K562 (cell line): ENCODE measurements at regions not wholly inside any gene's neighbourhood (a gene's known extent, or its start where the extent isn't known, plus 50 kb on each side); places are given as distances from the start of the nearest gene placed in this dataset.

Experiments used
- ATF2 ChIP-seq: sonication (generic); formaldehyde crosslinking; IDR thresholded peaks from 2 replicates; pipeline ENCODE4 v1.8.1; 2022; ENCODE audit warnings: missing genetic modification reagents
- CTCF ChIP-seq, 3 experiments: IDR thresholded peaks in 2 of 3; conservative IDR thresholded peaks in 1 of 3; 2 replicates each; pipeline ENCODE4 v1.5.1; 2011 to 2012; ENCODE audit warnings: low read length in 3 of 3, mild to moderate bottlenecking in 3 of 3, control low read depth in 2 of 3, improper control_type of control experiment in 1 of 3, inconsistent platforms in 1 of 3, low read depth in 1 of 3, mixed read lengths in 1 of 3, moderate library complexity in 1 of 3; ENCODE audit not compliant: insufficient read depth in 2 of 3
- ELF4 ChIP-seq: fragments of 450-650 bp; formaldehyde crosslinking; IDR thresholded peaks from 2 replicates; pipeline ENCODE4 v1.4.0; 2022; ENCODE audit warnings: missing genetic modification characterization
- HDAC2 ChIP-seq: fragments of 450-650 bp; IDR thresholded peaks from 2 replicates; pipeline ENCODE4 v1.6.1; 2016; ENCODE audit warnings: mild to moderate bottlenecking
- KDM5B ChIP-seq: fragments of 200-600 bp; sonication (generic); IDR thresholded peaks from 2 replicates; pipeline ENCODE4 v1.6.1; 2012; ENCODE audit warnings: low read depth, mild to moderate bottlenecking, moderate library complexity, low read length, control low read depth, inconsistent platforms; ENCODE audit not compliant: insufficient replicate concordance
- MLX ChIP-seq, 2 experiments: fragments of 450-650 bp in 1 of 2; sonication (generic) in 1 of 2; formaldehyde crosslinking; conservative IDR thresholded peaks; 2 replicates each; pipeline versions ENCODE4 v1.4.0 to v1.8.1; 2020 to 2022; ENCODE audit warnings: mild to moderate bottlenecking in 1 of 2, missing genetic modification reagents in 1 of 2
- RBBP5 ChIP-seq: fragments of 200-600 bp; sonication (generic); IDR thresholded peaks from 2 replicates; pipeline ENCODE4 v1.6.1; 2012; ENCODE audit warnings: borderline replicate concordance, mild to moderate bottlenecking, low read length, control low read depth, inconsistent platforms; ENCODE audit not compliant: insufficient read depth, poor library complexity, severe bottlenecking
- TEAD4 ChIP-seq, 2 experiments: sonication (generic) in 1 of 2; formaldehyde crosslinking in 1 of 2; IDR thresholded peaks; 2 replicates each; pipeline versions ENCODE4 v1.6.1 to v1.8.0; 2012 to 2022; ENCODE audit warnings: borderline replicate concordance in 1 of 2, inconsistent platforms in 1 of 2, low read length in 1 of 2, mild to moderate bottlenecking in 1 of 2, missing genetic modification reagents in 1 of 2
- XRCC5 ChIP-seq: fragments of 200-400 bp; formaldehyde crosslinking; IDR thresholded peaks from 2 replicates; pipeline ENCODE4 v1.6.1; 2017; ENCODE audit warnings: low read depth, mild to moderate bottlenecking, low read length
- ZNF12 ChIP-seq: sonication (generic); formaldehyde crosslinking; IDR thresholded peaks from 2 replicates; pipeline ENCODE4 v1.4.0; 2020; ENCODE audit warnings: mild to moderate bottlenecking, missing genetic modification reagents
- ZNF551 ChIP-seq: fragments of 250-450 bp; sonication (Bioruptor Pico); IDR thresholded peaks from 2 replicates; pipeline ENCODE4 v1.5.0; 2021; ENCODE audit warnings: mild to moderate bottlenecking, moderate library complexity
- TF ChIP-seq, protein P1 (sequence below): fragments of 450-650 bp; IDR thresholded peaks from 2 replicates; pipeline ENCODE4 v1.6.1; 2016

DNA sequence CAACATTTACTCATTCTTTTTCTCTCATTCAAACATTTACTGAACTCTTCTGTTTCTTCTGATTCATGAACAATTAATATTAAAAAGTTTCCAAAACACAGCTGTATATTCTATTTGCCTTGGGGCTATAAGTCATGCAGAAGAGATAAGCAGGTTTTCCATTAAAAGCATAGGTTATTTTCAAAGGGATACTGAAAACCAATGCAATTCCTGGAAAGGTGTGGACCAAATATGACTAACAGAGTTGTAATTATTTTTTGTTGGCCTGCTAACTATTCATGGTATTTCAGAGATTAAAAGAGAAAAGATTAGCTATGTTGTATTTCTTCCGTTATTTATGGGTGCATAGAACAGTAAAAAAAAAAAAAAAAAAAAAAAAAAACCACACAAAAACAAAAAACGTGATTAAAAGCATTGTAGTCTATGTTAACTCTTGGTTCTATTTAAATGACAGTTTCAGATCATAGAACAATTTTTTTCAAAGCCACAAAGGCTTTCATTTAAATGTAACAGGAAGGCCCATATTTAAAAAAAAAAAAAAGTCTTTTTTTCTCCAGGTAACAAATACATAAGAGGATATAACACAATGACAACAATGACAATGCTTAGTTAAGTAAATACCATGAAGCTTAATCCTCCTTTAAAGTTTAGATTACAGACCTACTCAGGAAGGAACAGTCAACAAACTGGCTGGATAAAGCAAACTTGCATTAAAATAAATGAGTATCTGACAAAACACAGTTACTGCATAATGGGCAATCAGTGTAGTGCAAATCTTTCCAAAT, 1042.9 kb downstream of the GATA3 start:
- no peak for TF ChIP-seq HDAC2
- no peak for TF ChIP-seq XRCC5
- TF ChIP-seq RBBP5, result no peak
- no peak for TF ChIP-seq TEAD4 (IDR thresholded peaks at IDR 0.05; ENCODE audit: low read length)
- no peak for TF ChIP-seq TEAD4 (CRISPR knock-in tag; IDR thresholded peaks at IDR 0.05; ENCODE audit: borderline replicate concordance)
- TF ChIP-seq, protein P1, sequence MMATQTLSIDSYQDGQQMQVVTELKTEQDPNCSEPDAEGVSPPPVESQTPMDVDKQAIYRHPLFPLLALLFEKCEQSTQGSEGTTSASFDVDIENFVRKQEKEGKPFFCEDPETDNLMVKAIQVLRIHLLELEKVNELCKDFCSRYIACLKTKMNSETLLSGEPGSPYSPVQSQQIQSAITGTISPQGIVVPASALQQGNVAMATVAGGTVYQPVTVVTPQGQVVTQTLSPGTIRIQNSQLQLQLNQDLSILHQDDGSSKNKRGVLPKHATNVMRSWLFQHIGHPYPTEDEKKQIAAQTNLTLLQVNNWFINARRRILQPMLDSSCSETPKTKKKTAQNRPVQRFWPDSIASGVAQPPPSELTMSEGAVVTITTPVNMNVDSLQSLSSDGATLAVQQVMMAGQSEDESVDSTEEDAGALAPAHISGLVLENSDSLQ, result no peak
- no peak for TF ChIP-seq ELF4 (CRISPR knock-in tag)
- TF ChIP-seq MLX (CRISPR knock-in tag; conservative IDR thresholded peaks at IDR 0.05), result no peak
- TF ChIP-seq ZNF551 (CRISPR knock-in tag), result no peak
- no peak for TF ChIP-seq ATF2 (CRISPR knock-in tag)
- TF ChIP-seq KDM5B, result no peak
- TF ChIP-seq ZNF12, result no peak
- no peak for TF ChIP-seq CTCF (IDR thresholded peaks at IDR 0.05 in 2 of 3, conservative IDR thresholded peaks at IDR 0.05 in 1 of 3; ENCODE audit: insufficient read depth in 2 of 3, low read depth in 1 of 3, low read length in 3 of 3)
